ENCODE measurements at regions not wholly inside any gene's neighbourhood (a gene's known extent, or its start where the extent isn't known, plus 50 kb on each side); places are given as distances from the start of the nearest gene placed in this dataset.

DNA sequence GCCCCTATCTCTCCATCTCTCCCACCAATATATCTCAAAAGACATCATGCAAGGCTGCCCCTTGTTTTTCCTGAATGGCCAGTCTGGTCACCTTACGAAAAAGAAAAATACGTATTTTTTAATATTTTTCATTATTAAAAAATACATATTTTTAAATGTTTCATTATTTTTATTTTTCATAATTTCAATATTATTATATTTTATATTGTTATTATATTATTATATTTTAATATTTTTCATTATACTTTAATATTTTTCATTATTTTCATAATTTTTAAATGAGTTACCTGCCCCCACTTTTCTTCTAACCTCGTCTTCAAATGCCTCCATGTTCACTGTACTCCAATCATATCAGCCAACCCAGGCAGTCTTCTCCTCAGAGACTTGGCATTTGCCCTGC is 116.0 kb upstream of the ERCC4 start:
- Histone ChIP-seq H3K9me2 (ENCODE audit: insufficient read depth, low read length) (no peaks in the 10 kb centered on the region), H3K4me1 (ENCODE audit: insufficient read depth, low read length, poor library complexity, severe bottlenecking) (no peaks in the 10 kb centered on the region), H3K79me2 (ENCODE audit: insufficient read depth, low read depth, low read length) (no peaks in the 10 kb centered on the region), H2AFZ (ENCODE audit: low read length) (no peak overlapping the region), H3K9me3 (ENCODE audit: low read length) (no peaks in the 10 kb centered on the region), H3K27ac (ENCODE audit: low read depth, low read length, poor library complexity, severe bottlenecking) (no peak overlapping the region), H4K20me1 (ENCODE audit: insufficient read depth, low read length) (no peaks in the 10 kb centered on the region), H3K4me3 (ENCODE audit: low read depth, low read length, poor library complexity, severe bottlenecking) (no peak overlapping the region), H3K4me2 (ENCODE audit: low read length) (no peak overlapping the region), H3K36me3 (ENCODE audit: insufficient read depth, low read length) (no peaks in the 10 kb centered on the region)
- TF ChIP-seq, protein P1, sequence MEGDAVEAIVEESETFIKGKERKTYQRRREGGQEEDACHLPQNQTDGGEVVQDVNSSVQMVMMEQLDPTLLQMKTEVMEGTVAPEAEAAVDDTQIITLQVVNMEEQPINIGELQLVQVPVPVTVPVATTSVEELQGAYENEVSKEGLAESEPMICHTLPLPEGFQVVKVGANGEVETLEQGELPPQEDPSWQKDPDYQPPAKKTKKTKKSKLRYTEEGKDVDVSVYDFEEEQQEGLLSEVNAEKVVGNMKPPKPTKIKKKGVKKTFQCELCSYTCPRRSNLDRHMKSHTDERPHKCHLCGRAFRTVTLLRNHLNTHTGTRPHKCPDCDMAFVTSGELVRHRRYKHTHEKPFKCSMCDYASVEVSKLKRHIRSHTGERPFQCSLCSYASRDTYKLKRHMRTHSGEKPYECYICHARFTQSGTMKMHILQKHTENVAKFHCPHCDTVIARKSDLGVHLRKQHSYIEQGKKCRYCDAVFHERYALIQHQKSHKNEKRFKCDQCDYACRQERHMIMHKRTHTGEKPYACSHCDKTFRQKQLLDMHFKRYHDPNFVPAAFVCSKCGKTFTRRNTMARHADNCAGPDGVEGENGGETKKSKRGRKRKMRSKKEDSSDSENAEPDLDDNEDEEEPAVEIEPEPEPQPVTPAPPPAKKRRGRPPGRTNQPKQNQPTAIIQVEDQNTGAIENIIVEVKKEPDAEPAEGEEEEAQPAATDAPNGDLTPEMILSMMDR (conservative IDR thresholded peaks at IDR 0.05; ENCODE audit: low read length), result no peak
- no peak for TF ChIP-seq EZH2phosphoT487 (IDR thresholded peaks at IDR 0.05; ENCODE audit: borderline replicate concordance, low read depth, low read length)
- BruUV-seq (replicated peaks), result no TSS peak
- CTCF ChIA-PET (ENCODE audit: unreplicated experiment), result no interaction called here
- intact Hi-C loops (cut with micrococcal nuclease; ENCODE audit: unreplicated experiment), result no loop called here
- POLR2A ChIA-PET, result no interaction called here
- DNase-seq (ENCODE audit: low spot score), result no peak

DNA sequence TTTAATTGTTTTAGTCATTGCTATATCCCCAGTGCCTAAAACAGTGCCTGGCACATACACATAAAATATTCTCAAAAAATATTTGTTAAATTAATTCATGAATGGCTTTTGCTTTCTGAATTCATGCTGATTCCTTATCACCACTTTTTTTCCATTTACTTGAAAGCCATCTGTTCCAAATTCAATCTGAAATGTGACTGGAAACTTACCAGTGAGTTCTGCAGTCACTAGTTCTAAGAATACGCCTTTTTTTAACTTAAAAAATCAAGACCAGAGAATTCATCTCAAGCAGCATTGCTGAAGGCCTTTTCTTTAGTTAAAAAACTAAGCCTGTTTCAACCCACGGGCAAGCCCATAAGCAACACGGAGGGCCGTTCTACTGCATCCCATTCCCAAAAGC is 114.0 kb upstream of the ERCC4 start:
- intact Hi-C loops (cut with micrococcal nuclease; ENCODE audit: unreplicated experiment), result no loop called here
- H4K20me1 ChIP-seq (ENCODE audit: insufficient read depth, low read length), result no peaks in the 10 kb centered on the region
- H2AFZ ChIP-seq (ENCODE audit: low read length), result no peak overlapping the region
- CTCF ChIA-PET (ENCODE audit: unreplicated experiment), result no interaction called here
- no peak for DNase-seq (ENCODE audit: low spot score)
- POLR2A ChIA-PET, result no interaction called here
- no peak overlapping the region for H3K27ac ChIP-seq (ENCODE audit: low read depth, low read length, poor library complexity, severe bottlenecking)
- H3K4me2 ChIP-seq (ENCODE audit: low read length), result no peak overlapping the region
- no peaks in the 10 kb centered on the region for H3K4me1 ChIP-seq (ENCODE audit: insufficient read depth, low read length, poor library complexity, severe bottlenecking)
- no peaks in the 10 kb centered on the region for H3K9me2 ChIP-seq (ENCODE audit: insufficient read depth, low read length)
- TF ChIP-seq, protein P1 (conservative IDR thresholded peaks at IDR 0.05; ENCODE audit: low read length), result no peak
- TF ChIP-seq EZH2phosphoT487 (IDR thresholded peaks at IDR 0.05; ENCODE audit: borderline replicate concordance, low read depth, low read length), result no peak
- no peaks in the 10 kb centered on the region for H3K36me3 ChIP-seq (ENCODE audit: insufficient read depth, low read length)
- BruUV-seq (replicated peaks), result no TSS peak
- H3K4me3 ChIP-seq (ENCODE audit: low read depth, low read length, poor library complexity, severe bottlenecking), result no peak overlapping the region
- no peaks in the 10 kb centered on the region for H3K79me2 ChIP-seq (ENCODE audit: insufficient read depth, low read depth, low read length)
- H3K9me3 ChIP-seq (ENCODE audit: low read length), result no peaks in the 10 kb centered on the region

DNA sequence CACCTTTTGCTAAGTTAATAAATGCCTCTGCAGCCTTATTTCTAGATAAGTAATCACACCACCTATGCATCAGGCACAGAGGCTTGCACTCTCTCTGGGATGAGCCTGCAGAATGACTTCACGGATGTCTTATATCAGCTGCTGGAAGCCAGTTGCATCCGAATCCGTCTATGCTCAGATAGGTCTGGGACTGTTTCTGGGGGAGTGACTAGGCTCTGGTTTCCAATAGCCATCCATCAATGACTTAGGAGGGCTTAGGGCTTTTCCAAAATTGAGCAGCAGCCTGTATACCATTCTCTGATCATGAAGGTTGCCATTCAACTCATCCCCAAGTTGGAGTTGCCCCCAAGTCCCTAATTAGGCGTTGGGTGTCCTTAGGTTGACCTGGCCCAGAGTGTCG is 113.3 kb upstream of the ERCC4 start:
- intact Hi-C loops (cut with micrococcal nuclease; ENCODE audit: unreplicated experiment), result no loop called here
- TF ChIP-seq, protein P1 (conservative IDR thresholded peaks at IDR 0.05; ENCODE audit: low read length), result no peak
- TF ChIP-seq EZH2phosphoT487 (IDR thresholded peaks at IDR 0.05; ENCODE audit: borderline replicate concordance, low read depth, low read length), result no peak
- H3K9me3 ChIP-seq (ENCODE audit: low read length), result no peaks in the 10 kb centered on the region

More for the DNA sequence above, 113.3 kb upstream of the ERCC4 start:
- H3K4me2 ChIP-seq (ENCODE audit: low read length), result no peak overlapping the region
- H3K27ac ChIP-seq (ENCODE audit: low read depth, low read length, poor library complexity, severe bottlenecking), result no peak overlapping the region
- no peak overlapping the region for H3K4me3 ChIP-seq (ENCODE audit: low read depth, low read length, poor library complexity, severe bottlenecking)
- H3K36me3 ChIP-seq (ENCODE audit: insufficient read depth, low read length), result no peaks in the 10 kb centered on the region
- no TSS peak for BruUV-seq (replicated peaks)
- no peak for DNase-seq (ENCODE audit: low spot score)
- no peak overlapping the region for H2AFZ ChIP-seq (ENCODE audit: low read length)
- no peaks in the 10 kb centered on the region for H3K4me1 ChIP-seq (ENCODE audit: insufficient read depth, low read length, poor library complexity, severe bottlenecking)
- H3K79me2 ChIP-seq (ENCODE audit: insufficient read depth, low read depth, low read length), result no peaks in the 10 kb centered on the region
- H3K9me2 ChIP-seq (ENCODE audit: insufficient read depth, low read length), result no peaks in the 10 kb centered on the region
- POLR2A ChIA-PET, result no interaction called here
- no peaks in the 10 kb centered on the region for H4K20me1 ChIP-seq (ENCODE audit: insufficient read depth, low read length)
- CTCF ChIA-PET (ENCODE audit: unreplicated experiment), result no interaction called here

Measured in OCI-LY7 (cell line).